HG03175 (cell line): ENCODE measurements at regions not wholly inside any gene's neighbourhood (a gene's known extent, or its start where the extent isn't known, plus 50 kb on each side); places are given as distances from the start of the nearest gene placed in this dataset.
"Not testable (repeated sequence)": the region's sequence is repeated elsewhere in the genome, so short reads cannot be mapped to it uniquely, and the experiment has no call there.

Experiments
- ATAC-seq: cut with Tn5 transposase; IDR thresholded peaks from one replicate; pipeline ENCODE4 v1.9.1; 2021; ENCODE audit warnings: mild to moderate bottlenecking, moderate library complexity; ENCODE audit not compliant: unreplicated experiment

DNA sequence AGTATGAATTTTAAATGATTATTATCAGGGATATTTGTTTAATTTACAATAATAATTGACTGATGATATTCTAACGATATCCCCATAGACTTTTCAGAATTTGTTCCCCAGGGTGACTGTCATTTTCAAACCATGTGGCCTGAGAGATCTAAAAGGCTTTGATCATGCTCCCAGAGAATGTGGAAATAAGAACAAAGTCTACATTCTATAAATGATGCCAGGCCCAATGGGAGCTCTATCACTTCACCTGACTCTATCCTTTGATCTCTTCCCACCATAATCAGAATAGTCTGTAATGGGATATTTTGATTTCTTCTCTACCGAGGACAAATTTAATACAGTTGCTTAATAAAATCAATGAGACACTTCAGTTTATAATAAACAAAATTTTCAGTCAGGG, 483.4 kb upstream of the IRAK1BP1 start:
- no peak for ATAC-seq

DNA sequence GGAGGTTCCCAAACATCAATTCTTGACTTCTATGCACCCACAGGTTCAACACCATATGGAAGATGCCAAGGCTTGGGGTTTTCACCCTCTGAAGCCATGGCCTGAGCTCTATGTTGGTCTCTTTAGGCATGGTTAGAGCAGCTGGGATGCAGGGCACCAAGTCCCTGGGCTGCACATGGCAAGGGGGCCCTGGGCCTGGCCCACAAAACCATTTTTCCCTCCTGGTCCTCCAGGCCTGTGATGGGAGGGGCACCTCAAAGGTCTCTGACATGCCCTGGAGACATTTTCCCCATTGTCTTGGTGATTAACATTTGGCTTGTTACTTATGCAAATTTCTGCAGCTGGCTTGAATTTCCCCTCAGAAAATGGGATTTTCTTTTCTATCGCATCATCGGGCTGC, 480.5 kb upstream of the IRAK1BP1 start:
- not testable (repeated sequence) for ATAC-seq

DNA sequence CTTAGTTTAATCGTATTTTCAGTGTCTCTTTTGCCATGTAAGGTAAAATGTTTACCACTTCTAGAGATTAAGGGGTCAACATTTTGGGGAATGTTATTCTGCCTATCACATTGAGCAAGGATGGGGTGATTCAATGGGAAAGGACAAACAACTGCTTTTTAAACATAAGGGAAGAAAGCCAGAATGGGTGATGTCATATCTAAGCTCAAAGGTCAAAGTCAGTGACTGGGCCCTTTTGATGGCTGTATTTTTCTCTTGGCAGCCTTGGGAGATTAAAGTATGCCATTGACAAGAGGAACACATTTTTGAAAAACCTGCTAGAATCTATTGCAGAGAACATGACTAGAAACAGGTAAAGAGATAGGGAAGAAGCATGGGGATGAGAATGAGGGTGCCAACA, 477.3 kb upstream of the IRAK1BP1 start:
- no peak for ATAC-seq

DNA sequence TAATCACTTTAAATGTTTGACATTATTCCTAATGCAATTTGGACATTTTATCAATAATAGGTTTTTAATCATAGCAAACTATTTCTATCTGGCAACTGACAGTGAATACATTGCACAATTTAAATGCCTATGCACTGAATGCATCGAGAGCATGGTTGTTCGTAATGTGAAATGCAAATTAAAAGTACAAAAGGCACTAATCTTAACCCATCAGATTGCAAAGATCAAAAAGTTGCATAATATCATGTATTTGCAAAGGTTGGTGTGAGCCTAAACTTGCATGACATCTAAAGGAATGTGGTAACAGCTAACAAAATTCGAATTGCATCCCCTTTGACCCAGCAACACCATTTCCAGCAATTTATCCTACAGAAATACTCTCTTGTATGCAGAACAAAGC, 469.9 kb upstream of the IRAK1BP1 start:
- ATAC-seq: no peak

DNA sequence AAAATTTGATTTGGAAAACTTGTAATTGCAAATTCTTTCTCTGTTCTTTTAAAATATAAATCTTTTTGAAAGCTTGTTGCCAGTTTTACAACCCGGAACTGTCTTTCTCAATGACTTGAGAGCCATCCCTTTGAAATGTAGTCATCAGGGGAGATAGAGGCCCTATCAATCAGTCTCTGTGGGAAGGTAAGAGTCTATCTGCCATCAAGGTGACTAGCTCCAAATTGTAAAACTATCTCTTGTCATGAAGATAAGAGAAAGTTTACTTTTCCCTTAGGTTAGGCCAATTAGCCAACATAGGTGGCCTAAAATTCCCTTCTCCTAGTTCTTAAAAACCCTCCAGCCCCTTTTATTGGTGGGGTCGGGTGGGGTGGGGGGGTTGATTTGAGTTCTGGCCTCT, 469.1 kb upstream of the IRAK1BP1 start:
- no peak for ATAC-seq

DNA sequence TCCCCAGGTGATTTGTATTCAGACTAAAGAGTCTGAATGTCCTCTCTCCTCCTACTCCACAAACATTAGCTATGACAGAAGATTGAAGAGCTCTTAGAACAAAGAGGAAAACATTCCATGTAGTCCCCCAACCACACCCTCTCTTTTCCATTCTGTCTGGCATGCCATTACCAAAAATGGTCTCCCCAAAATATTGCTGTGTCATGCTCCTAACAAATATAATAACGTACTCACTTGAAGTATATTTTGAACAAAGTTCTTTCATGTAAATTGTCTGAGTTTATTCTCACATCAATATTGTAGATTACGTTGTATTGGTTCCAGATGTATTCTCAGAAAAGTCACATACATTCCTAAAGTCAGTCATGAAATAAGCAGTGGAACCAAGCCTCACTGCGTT, 467.3 kb upstream of the IRAK1BP1 start:
- ATAC-seq: no peak

DNA sequence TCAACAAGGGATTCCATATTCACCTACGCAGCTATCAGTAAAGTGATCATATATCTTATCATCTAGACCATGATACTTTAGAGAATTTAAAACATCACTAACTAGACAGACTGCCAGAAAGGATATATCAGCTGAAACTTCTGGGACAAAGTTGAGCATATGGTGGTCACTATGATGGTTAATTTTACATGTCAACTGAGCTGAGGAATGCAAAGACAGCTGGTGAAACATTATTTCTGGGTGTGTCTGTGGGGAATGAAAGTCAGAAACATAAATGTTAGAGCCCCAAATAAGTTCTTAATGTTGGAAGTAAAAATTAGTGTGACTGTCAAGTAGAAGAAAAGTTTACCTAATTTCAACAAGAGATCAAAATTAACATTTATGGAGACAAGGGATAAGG, 440.0 kb upstream of the IRAK1BP1 start:
- ATAC-seq: no peak

DNA sequence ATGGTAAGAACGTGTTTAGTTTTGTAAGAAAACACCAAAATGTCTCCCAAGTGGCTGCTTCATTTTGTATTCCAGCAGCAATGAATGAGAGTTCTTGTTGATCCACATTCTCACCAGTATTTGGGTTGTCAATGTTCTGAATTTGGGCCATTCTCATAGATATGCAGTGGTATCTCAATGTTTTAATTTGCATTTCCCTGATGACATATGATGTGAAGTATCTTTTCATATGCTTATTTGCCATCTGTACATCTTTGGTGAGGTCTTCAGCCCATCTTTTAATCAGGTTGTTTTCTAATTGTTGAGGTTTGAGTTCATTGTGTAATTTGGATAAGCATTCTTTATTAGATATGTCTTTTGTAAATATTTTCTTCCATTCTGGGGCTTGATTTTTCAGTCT, 436.8 kb upstream of the IRAK1BP1 start:
- ATAC-seq: no peak

DNA sequence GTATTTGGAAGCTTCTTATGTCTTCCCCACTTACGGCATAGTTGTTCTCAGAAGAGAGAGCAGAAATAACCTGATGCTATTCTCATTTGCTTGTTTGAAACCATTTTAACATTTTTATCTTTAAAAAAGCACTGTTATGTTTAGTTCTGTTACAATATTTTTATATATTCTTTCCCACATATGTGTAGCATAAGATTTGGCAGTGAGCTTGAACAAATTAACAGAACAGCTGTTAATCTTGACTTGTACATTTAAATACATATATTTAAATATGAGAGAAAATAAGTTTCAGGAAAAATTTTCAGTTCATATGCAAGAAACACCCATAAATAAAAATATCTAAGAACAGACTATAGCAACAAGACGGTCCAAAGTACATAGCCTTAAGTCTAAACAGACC, 431.7 kb upstream of the IRAK1BP1 start:
- no peak for ATAC-seq

DNA sequence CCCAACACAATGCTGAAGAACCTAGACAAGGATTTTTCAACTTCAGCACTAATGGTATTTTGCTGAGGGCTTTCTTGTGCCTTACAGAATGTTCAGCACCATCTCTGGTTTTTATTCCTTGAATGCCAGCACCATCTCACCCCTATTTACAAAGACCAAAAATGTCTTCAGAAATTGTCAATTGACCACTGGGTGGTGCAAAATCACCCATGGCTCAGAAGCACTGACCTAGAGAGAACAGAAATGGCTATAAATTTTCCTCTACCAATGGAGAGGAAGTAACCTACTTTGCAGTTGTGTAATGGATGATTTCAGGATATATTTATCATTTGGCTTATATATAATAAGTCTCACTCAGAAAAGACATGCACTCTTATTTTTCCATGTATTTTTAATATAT, 431.0 kb upstream of the IRAK1BP1 start:
- no peak for ATAC-seq

DNA sequence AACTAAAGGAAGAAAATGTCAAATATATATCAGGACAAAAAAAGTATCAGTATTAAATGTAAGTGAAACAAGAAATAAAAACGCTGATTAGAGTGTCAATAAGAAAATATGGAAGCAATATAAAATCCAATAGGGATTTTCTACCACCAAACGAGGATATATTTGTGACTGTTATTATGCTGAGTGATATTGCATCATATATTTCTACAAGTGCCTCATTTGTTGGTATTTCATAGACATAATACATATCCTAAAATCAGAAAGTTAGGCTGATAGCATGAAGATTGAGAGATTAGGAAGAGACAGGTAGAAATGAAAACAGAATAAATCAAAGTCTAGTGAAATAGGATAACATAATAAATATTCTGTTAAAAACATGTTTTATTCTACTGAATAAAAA, 429.2 kb upstream of the IRAK1BP1 start:
- no peak for ATAC-seq

DNA sequence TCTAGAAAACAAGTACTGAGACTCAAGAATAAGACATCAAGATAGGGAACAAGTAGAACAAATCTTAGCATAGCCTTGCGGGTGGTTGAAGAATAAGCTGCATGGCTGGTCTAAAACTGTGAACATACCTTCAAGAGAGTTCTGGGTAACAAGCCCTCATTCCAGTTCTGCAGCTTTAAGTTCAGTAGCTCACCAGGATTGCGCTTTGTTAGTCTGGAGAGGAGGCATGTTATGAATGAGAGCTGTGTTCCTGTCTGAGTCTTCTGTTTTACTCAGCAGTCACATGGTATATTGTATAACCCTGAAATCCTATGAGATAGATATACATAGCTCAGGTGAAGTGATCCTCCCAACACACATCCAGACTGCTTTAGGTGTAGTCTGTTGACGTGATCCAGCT, 406.6 kb upstream of the IRAK1BP1 start:
- ATAC-seq: no peak

DNA sequence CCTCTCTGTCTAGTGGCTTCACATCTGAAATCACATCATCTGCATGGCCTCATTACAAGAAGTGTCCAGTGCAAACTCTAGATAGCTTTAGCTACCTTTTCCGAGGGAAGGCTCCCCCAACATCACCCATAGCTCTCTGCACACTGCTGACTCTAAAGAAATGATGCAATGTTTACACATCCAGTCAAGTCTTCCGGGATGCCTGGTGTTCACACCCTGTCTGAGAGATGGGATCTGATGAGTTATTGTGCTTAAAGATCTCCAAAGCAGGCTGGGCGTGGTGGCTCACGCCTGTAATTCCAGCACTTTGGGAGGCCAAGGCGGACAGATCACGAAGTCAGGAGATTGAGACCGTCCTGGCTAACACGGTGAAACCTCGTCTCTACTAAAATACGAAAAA, 404.6 kb upstream of the IRAK1BP1 start:
- no peak for ATAC-seq

DNA sequence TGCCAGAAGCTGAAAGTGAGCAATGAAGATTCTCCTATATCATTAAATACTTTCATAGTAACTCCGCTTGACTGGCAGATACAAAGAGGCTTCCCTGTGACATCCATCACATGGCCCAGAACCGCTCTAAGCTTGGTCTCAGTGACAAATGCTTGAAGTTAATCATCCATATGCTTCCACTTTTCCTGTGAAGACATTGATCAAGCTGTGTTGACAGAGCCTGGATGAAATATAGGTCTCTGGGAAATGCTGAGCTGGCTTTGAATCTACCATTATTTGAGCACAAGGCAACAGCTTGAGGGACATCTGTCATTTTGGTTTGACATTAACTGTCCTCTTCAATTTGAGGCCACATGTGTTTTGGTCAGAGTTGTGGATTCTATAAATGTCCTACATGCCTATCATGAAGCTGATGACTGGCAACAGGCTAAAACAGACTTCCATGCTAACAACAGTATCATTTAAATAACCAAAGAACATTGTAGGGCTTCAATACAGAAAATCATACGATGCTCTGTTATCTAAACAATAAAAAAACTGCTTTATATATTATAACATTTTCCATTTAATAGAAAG, 402.2 kb upstream of the IRAK1BP1 start:
- no peak for ATAC-seq

DNA sequence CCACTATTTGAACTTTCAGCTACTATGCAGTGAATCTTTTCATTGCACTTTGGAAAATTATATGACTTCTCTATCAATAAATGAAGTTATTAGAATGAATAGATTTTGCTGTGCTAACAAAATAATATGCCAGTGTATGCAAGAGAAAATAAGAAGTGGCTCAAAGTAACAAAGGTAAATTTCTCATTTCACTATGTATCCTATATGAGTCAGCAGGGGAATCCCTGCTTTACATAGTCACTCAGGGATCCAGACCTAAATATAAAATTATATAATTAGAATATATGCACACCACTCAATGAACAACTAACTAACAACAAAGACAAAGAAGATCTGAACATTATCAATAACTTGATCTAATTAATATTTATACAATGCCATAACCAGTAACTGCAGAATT, 390.8 kb upstream of the IRAK1BP1 start:
- ATAC-seq: no peak

DNA sequence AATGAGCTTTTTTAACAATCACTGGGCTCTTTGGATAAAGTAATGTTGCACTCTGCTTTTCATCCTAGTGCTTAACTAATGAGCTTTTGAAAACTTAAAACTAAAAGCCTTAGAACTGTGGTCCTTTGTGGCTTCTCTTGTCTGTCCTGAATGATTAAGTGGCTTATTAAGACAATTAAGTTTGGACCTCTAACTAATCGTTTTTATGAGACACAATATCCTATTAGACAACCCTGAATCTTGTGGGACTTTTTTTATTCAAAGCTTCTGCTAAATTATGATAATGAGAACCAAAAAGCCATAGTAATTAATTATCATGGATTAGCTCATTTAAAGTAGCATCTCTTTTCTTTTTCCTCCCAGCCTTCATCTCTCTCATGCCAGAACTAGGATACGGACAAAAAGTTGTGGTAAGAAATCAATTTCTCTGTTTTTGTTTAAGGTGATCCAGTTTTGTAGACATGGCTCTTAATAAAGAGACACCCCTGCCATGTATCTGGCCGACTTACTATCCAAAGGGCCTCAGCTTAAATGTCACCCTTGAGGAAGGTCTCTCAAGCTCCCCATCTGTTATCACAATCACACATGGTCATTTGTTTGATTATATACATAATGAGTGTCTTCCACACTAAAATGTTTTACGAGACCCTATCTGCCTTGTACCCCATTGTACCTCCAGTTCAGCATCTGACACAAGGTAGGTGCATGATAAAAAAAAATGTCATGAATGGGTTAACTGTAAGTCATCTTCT, 384.4 kb upstream of the IRAK1BP1 start:
- ATAC-seq: no peak

DNA sequence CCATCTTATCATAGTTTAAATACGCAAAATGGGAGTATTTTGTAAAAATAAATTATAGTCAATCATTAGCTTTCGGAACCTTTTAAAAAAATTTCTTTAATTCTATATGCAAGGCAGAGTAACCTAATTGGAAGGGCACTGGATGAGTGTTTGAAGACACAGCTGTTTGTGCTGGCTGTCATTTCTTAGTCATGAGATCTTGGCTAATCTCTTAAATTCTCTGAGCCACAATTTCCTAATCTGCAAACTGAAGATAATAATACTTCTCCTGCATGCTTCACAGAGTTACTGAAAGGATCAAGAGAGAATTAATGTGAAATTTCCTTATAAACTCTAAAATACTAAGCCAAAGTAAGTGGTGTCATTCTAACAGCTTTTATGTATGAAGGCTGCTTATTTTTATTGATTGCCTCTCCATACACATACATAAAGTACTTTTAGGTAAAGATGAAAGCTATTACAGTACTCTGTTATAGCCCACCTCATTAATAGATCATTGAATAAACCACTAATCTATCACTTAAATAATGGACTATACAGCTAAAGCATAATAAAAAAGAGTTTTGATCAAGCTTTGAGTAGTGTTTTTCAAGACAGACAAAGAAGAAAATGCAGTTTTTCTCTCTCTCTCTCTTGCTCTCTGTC, 383.7 kb upstream of the IRAK1BP1 start:
- no peak for ATAC-seq

DNA sequence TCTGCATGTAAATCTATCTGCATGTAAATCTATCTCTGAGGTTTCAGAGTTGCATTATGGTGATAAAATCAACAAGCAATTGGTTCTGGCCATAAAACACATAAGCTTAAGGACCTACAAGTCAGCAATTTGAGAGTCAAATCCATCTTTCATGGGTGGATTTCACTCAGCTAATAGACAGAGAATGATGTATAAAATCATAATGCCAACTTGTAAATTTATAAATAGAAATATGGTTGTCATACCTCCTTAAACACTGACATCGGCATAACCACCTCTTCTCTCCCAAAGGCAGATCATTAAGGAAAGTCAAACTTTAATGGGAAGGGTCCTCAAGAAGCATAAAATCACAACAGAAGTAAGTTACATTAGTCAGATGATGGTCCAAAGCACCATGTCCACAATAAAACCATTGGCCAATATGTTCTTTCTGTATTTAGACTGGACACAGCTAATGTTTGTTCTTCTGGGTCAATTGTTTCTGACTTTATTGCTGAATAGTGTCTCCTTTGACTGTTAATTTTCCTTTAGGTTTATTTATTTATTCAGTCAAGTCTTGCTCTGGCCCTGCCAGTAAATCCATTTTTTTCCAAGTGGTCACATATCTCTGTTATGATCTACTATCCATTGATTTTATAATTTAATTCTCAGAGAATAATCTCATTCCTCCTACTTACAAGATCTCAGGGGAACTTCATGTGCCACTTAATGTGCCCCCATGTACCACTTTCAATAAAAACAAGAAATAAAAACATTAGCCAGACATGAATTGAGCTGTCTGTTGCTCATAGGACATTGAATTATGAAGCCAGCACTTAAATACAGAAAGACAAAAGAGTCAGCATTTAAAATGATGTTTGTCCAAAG, 382.9 kb upstream of the IRAK1BP1 start:
- ATAC-seq: no peak

DNA sequence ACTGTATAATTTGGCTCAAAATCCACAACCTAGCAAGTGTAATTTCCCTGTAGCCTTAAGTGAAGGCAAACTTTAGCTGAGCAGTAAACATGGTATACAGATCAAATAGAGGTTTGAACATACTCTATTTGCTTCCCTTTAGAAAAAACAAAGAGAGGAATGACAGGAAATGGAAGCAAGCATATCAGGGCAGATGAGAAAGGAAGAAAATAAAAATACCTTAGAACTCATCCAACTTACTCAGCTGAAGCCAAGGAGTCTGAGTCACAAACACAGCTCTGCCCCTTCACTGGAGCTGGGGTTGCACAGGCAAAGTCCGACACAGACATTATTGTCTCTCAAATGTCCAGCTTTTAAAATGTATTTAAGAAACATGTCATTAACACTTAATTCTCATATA, 379.9 kb upstream of the IRAK1BP1 start:
- ATAC-seq: no peak

DNA sequence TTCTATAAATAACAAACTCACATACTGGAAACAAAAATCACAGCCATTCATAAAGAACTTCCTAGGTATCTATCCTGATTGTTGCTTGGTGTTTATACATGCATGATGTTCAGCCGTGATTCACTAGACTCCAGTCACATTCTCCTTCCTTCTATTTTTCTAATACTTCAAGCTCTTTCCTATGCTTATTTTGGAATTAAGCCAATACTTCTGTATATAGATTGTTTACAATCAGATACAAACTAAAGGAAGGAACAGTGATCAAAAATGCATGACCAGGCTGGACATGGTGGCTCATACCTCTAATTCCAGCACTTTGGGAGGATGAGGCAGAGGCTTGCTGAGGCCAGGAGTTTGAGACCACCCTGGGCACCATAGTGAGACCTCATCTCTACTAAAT, 377.5 kb upstream of the IRAK1BP1 start:
- no peak for ATAC-seq

DNA sequence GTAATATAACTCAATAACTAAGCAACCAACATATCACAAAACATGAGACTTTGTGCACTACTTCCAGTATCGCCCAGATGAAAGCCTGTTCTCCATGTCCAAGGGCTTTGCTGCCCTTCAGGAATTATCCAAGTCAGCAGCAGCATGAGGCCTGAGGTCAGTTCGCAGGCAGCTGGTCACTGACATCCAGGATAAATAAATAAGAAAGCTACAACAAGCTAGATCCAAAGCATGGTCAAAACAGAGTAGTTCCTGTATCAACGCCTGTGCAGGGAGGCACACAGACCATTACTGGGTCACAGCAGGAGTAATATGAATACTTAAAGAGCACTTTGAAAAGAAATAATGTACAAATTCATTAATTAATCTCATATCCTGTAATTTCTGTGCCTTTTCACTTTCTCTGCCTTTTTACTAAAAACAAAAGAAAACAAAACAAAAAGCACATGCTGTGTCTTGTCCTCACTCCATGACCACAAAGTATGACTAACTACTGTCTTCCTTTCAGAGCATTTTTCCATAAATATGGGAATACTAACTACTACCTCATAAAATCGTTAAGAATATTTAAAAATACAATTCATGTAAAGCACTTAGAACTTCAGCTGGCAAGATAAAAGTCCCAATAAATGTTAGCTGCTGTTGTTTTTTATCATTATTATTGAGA, 374.9 kb upstream of the IRAK1BP1 start:
- ATAC-seq: no peak
